Activated naive CD4-positive, alpha-beta T cell treated with anti-CD3 and anti-CD28 coated beads, Interleukin-2, amount 50 U/mL, for 16 hours (primary cell): ENCODE measurements at regions not wholly inside any gene's neighbourhood (a gene's known extent, or its start where the extent isn't known, plus 50 kb on each side); places are given as distances from the start of the nearest gene placed in this dataset.

Source experiments
- DNase-seq: peaks from one replicate; pipeline ENCODE4 v3.0.0-alpha.2; 2020

DNA sequence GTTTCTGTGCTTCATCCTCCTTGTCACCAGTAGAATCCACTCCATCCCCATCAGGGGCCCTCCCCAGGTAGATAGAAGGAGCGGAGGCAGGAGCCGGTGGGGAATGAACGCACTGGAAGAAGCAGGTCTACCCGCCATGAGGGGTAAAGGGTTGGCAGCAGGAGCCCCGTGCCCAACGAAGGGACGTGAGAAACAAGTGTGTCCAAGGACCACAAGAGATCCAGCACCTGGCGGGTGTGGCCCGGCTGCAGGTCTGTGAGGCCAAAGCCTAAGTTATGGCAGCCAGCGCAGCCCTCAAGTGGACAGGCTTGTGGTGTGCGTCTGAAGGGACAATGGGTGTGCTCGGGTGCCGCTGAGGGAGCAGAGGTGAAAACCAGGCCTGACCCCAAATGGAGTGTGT, 94.3 kb downstream of the IRX2 start:
- DNase-seq: no peak

DNA sequence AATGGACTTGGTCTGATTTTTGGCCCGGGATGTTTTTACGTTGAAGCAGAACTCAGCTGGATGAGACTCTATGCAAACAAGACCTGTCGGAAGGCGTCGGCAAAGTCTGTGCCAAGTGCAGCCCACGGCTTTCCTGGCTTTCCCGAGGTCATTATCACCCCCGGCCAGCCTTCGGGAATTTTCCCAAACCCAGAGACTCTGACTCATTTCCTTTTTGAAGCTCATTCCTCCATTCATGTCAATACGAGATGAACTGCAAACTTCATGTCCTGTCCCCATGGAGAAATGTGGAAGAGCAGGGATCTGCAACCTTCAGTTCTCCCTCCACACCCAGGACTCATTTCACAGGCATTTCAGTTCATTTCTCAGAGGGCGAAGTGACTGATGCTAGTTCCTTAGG, 95.3 kb downstream of the IRX2 start:
- DNase-seq: no peak

DNA sequence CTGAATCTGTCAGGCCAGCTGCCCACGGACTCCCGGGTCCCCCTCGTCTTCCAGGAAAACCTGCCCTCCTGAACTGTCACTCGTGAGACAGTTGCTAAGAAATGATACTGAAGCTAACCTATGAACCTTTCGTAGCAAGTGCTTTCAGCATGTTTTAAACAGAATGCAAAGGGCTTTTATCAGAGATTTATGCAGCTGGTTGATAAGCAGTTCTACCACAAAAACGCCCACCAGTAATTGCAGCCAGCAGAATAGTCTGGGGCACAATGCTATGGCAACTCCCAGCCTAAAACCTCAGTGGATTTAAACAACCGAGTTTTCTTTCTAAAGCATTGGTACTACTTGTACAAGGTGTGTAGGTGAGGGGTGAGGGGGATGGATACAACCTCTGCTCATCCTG, 97.5 kb downstream of the IRX2 start:
- no peak for DNase-seq

DNA sequence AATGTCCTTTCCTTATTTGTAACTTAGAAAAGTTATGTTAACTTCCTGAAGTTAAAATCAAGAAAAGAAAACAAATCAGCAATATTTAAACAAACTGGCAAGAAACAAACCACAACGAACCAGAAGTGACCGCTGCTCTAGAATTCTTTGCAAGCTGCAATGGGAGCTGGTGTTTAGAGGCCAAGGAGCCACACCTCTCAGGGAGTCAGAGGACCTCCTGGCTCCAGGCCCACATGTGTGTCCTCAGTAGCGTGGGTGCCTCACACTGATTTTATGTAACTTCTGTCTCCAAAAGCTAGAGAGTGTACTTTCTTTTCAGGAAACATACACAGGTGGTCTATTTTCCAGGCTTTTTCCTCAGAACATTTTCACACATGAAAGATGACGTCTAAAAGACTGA, 100.4 kb downstream of the IRX2 start:
- no peak for DNase-seq

DNA sequence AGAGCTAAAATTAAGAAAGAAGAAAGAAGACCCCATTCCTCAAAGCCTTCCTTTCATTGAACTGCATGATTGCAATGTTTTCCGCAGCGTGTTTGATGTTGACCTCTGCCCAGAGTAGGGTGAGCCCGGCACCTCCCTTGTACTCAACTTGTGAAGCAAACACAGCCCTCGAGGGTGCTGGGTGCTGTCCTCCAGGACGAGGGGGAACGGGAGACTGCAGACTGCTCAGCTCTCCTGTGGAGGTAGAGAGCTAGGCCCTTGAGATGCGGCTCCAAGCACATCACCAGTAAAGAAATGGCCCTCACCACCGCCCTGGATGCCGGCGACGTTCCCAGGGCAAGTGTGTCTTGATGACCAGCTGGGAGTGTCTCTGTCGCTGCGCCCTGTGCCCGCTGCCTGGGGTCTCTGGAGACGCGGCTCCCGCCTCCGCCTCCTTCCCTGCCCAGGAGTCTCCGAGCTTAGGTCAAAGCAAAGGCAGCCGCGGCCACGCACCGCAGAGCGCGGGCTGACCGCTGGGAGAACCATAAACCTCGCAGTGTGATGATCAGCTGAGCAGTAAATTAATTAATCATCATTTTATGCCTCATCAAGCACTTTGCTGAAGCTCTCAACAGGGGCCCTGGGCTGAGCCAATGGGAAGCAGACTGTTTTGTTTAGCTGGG, 108.7 kb downstream of the IRX2 start:
- no peak for DNase-seq

DNA sequence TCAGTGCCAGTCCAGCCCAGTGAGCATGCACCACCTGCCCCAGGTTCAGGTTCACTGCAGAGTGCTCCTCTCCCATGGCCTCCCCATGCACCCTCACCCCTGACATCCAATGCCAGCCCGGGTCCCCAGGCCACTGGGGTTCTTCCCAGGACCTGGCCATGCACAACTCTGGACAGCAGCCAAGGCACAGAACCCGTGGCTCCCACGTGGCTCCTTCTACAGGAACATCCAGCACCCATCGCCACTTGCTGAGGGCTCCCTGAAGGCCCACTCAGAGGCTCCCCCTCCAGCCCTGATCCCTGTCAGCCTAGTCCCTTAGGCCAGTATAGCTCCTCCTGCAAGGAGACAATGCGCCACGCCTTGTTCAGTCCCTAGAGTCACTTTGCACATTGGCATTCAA, 110.8 kb downstream of the IRX2 start:
- DNase-seq: no peak

DNA sequence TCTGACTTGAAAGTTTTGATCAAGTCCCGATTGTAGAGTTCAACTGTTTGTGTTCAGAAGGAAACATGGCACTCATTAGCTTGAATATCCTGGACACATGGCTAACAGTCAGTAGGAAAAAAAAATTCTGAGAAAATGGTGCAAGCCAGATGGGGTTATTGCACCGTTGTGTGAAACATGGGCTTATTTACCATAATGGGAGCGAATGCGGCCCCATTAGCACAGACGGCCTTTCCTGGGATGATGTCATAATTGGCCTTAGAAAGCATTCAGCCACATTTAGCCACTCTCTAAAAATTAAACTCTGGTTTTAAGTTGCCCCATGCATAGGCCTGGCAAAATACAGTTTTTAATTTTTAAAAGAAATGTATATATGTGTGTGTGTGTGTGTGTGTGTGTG, 112.1 kb downstream of the IRX2 start:
- no peak for DNase-seq

DNA sequence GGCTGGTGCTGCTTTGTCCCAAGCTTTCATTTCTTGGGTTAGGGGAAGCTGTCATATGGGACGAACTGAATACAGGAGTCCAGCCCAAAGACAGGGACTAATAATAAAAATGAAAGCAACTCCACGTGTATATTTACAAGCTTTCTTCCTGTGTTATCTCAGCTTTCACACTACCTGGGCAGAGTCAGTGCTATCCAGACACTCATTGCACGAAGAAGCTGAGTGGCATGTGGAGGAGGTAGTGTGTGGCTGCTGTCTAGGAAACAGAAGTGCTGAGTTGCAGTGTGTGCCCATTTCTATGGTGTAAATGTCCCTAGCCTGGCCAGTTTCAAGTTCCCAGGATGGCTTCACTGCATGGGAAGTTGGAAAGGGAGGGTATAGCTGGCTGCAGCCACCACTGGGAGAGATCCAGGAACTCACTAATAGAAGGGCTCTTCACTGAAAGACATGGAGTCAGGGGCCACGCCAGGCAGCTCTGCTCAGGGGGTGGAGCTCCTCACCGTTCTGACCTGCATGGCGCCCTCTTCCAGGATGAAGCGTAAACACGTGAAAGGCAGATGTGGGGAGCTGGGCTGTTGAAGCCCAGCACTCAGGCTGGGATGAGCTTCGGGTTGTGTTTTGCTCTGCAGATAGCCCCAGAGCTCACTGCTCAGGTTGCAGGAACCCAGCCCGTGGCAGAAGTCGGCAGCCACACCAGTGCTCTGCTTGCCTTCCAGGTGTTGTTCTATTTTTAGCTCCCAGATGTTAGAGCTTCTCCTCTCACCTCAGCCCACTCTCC, 116.9 kb downstream of the IRX2 start:
- no peak for DNase-seq

DNA sequence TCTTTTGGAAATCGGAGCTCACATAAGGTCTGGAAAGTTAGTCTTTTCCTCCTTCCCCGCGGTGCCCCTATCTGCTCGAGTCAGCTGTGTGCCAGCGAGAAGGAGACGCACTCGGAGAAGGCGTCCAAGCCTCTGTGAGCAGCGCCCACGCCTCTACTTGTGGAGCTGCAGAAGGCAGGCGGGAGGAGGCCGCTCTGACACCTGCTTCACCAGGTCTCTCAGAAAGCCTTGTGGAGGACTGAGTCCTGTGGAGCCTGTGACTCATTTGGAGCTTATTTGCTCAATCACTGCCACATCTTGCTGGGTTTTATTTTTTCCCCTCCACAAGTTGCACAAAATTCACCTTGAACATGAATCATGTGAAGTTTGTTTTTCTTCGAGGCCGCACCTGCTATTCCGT, 117.5 kb downstream of the IRX2 start:
- DNase-seq: no peak

DNA sequence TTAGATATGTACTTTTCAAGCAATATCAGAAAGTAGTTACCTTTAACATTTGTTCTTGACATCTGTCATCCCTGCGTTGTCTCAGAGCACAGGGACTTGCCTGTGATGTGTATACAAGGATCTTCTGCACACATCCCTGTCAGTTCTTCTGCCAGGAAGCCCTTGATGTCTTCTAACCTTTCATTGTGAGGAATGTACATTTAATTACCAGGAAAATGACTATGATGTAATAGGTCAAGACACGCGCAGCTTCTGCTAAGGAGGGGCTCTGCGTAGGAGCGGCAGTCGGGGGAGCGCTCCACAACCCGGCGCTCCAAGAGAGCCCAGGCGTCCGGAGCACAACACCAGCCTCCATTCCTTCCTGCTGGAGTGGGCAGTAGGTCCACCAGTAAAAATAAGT, 119.7 kb downstream of the IRX2 start:
- no peak for DNase-seq

DNA sequence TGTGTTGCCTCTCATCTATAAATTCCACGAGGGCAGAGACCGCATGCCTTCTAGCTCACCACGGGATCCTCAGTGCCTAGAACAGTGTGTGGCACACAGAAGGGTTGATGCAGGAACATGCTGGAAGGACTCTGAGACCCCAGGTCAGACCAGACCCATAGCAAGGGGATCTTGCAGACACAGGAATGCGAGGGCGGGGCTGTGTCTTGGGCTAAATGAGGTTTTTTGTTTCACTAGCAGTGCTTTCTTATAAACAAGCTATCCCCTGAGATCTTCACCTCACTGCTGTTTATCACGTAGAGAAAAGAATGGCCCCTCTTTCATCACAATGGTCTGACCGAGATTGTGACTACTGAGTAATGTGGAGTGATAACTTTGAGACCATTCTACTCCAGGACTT, 122.4 kb downstream of the IRX2 start:
- no peak for DNase-seq

DNA sequence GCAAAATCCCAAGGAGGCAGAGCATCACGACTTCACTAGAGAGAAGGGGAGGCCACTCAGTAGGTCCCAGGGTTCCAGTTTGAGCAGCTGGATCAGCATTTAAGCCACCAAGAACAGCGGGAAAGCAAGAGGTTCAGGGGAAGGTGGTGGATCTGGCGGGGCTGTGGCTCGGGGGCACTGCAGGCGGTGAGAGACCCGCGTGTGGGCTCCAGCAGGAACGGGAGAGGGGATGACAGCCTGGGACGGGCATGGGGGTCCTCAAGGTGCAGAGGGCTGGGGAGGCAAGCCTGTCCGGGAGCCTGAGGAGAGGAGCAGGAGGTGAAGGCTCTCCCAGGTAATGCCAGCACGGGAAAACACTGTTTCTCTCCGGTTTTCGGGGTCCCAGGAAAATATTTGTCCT, 123.6 kb downstream of the IRX2 start:
- DNase-seq: no peak

DNA sequence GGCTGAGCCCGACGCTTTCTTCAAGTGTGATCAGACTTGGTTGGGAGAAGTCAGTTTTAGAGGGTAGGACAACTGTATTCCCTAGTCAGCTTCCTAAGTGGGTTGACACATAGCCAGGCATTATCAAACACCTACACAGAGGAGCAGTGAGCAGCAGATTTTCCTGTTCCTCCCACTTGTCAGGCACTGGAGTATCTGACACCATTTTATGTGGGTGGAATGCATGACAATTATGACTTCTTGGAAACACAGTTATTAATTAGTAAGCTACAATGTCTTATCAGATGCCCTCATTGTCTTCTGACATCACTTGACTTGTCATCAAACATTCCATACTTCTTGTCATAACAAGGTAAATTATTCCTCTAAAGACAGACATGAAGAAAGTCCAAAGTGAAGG, 124.9 kb downstream of the IRX2 start:
- no peak for DNase-seq

DNA sequence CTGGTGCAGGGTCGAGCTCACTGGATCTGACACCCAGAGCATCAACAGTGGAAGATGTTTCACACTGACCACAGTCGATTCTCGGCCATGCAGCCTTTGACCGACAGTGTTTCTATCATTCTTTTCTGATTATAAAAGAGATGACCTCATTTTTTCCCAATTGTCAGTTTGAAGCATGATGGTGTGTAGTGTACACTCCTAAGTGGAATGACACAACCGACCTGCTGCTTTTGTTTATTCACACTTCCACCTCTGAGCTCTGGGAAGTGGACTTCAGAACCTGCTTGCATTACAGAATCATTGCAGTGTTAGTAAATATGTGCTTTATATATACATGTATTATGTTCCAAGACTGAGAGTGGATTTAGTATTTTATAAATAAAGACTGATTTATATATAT, 128.6 kb downstream of the IRX2 start:
- no peak for DNase-seq

DNA sequence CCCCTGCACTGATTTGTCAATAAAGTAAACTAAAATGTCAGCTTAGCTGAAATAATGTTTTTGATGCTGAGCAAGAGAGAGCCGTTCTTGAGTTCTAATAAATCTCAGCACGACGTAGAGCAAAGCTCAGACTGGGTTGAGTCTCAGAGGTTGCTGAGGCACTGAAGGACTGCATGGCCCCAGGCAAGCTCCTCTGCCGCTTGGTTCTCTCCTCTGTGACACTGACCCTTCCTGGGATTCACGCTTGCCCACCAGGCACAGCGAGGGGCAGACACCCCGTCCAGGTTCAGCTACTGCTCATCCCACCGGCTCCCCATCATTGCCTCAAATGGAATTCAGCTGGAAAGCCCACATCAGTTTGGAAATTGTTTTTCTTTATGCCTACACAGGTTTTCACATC, 129.8 kb downstream of the IRX2 start:
- no peak for DNase-seq

DNA sequence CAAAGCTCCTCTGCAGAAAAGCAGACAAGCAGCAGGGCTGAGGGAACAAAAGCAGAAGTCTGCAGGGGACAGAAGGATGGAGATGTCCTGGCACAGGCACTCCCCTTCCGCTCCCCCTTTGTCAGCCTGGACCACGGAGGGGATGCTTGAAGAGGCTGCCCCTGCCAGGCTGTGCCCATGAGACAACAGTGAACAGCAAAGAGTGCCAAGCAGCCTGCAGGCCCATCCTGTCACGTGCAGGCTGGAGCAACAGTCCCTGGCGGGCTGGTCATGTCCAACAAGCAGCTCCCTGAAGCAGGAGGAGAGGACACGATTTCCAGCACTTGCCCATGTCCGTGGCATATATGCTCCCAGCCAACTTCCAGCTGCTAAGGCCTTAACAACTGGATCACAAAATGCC, 132.3 kb downstream of the IRX2 start:
- DNase-seq: no peak

DNA sequence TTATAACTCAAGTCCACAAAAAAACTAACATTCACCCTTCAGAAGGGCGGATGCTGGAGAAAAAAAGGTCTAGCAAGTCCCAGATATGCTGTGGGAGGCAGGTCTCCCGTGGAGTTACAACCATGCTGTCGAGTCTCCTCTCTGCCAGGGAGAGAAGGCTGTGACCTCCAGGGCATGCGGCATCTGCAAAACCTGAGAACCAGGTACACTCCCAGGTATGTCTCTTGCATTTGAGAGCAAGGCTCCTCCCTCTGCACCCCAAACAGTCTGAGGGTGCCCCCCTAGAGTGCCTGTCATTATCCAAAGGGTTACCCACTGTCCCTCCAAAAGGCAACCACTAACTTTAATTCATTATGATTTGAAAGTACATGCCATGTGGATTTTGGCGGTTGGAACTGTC, 134.0 kb downstream of the IRX2 start:
- DNase-seq: no peak

DNA sequence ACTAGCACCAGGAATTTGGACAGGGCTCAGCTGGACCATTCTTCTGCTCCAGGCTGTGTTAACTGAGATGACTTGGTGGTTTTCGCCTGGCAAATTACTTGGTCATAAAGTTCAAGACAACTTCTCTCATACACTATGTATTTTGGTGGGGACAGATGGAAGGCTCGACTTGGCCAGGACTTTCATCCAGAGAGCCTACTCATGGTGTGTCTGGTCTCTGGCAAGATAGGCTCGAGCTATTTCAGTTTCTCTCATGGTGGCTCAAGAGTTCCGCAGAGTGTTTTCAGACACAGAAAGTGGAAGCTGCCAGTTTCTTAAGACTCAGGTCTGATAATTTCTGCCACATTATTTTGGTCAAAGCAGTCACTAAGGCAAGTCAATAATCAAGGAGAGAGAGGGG, 135.6 kb downstream of the IRX2 start:
- no peak for DNase-seq

DNA sequence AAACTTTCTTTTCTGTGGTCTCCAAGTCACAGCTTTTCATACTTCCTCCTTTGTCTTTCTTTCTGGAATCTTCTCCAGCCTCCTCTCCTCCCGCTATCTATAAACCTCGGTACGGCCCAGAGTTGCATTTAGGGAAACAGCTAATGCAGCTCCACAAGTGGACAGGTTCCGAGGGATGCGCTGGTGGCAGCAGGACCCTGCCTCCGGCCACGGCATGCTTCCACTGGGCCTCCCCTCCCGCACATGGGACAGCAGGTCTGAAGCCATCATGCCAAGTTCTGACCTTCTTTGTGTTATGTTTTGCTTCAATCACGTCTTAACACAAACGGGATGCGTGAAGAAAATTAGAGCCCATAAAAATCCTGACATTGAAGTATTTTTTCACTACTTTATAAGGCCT, 136.9 kb downstream of the IRX2 start:
- DNase-seq: no peak

DNA sequence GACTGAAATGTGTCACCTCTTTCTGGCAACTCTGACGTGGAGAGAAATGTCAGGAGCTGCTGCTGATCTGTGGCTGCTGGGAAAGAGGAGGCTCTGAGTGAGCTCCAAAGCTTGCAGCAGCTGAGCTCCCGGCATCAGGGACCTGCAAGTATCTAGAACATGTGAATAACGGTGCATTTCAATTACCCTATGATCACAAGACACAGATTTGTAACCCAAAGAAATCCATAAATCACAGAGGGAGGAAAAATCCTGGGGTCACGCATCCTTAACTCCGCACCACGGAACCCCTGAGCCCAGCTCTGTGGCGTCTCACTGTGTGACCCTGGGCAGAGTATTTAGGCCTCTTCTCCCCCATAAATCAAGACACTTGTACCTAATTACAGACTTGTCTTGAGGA, 139.8 kb downstream of the IRX2 start:
- no peak for DNase-seq

DNA sequence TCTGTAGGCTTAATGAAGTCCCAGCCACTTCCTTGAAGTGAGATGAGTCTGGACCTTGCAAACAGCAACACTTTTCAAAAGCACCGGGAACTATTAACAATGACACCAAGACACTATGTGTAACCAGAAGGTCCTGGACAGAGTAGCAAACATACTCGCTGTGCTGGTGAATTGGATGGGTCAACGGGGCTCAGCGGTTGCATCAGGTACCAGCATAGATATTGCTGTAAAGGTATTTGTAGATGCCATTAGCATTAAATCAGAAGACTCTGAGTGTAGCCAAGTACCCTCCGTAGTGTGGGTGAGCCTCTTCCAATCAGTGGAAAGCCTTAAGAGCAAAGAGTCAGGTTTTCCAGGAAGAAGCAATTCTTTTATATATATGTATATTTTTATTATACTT, 140.5 kb downstream of the IRX2 start:
- DNase-seq: no peak

DNA sequence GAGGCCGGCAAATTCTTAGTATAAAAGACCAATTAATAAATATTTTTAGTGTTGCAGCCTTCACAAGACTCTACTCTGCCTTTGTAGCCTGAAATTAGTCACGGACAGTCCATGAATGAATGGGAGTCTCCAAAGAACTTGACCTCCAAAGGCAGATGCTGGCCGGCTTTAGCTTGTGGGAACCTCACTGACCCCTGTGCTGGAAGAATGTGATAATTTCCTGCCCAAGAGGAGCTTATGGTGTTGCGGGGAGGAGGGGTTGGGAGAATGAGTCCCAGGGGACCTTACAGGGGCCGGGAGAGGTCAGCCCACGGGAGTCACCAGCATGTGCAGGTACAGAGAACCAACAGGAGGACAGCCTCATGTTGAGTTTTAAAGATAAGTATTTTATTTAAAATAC, 143.1 kb downstream of the IRX2 start:
- DNase-seq: no peak

DNA sequence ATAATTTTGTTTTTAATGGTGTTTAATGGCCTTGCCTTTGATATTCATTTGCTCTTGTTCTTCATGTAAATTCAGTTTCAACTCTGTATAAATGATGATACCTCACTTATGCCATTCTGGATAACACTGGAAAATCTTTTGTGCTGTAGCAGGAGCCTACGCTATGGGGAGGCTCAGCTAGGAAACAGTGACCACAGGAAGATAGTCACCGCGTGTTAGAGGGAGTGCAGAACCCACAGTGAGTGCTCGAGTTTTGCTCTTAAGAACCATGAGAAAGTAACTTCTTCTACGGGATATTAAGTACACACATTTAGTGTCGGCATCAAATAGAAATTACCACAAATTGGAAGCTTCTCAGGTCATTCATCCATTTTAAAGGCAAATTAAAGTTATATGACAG, 143.9 kb downstream of the IRX2 start:
- no peak for DNase-seq

DNA sequence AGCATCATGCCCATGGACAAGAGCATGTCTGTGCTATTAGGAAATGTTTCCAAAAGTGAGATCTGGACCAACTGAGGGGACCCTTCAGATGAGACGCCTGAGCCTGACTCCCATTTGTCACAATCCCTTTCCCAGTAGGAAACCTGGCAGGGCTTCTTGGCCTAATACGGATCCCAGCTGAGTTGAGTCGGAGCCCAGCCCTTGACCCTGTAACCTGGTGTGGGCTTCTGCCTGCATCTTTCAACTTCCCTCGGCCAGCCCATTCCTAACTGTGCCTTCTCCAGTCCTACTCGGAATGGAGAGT, 148.3 kb downstream of the IRX2 start:
- DNase-seq: no peak
